ENCODE measurements at regions not wholly inside any gene's neighbourhood (a gene's known extent, or its start where the extent isn't known, plus 50 kb on each side); places are given as distances from the start of the nearest gene placed in this dataset.
A peak's percentile ranks its signal among the peaks of the same experiment; 100 is the strongest.

DNA sequence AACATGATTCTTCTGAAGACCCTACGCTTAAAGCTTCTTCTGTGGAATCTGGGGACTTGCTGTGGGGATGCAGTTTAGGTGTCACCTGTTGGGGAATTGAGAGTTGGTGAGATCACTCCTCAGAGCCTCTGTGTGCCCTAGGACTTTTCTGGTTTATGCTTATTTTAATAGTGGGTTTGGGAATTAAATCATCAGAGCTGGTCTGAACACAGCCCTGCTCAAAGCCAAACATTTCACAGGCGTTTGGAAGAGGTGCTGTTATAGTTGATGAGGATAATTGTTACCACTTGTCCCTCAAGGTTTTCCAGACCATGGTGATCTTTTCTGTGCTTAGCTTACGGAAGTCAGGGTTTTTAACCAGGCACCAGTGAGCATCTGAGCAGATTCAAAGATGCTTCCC, 106.1 kb downstream of the EBLN1 start:
- TF ChIP-seq, protein P1, sequence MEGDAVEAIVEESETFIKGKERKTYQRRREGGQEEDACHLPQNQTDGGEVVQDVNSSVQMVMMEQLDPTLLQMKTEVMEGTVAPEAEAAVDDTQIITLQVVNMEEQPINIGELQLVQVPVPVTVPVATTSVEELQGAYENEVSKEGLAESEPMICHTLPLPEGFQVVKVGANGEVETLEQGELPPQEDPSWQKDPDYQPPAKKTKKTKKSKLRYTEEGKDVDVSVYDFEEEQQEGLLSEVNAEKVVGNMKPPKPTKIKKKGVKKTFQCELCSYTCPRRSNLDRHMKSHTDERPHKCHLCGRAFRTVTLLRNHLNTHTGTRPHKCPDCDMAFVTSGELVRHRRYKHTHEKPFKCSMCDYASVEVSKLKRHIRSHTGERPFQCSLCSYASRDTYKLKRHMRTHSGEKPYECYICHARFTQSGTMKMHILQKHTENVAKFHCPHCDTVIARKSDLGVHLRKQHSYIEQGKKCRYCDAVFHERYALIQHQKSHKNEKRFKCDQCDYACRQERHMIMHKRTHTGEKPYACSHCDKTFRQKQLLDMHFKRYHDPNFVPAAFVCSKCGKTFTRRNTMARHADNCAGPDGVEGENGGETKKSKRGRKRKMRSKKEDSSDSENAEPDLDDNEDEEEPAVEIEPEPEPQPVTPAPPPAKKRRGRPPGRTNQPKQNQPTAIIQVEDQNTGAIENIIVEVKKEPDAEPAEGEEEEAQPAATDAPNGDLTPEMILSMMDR (IDR thresholded peaks at IDR 0.05; ENCODE audit: insufficient read depth, low read depth, low read length) = no peak
- no peaks in the 10 kb centered on the region for H3K27me3 ChIP-seq (ENCODE audit: control insufficient read depth, insufficient read depth, low read length)
- no peak for DNase-seq (ENCODE audit: low read depth)
- ChIA-PET CTCF (no interaction called here), POLR2A (no interaction called here)
- H3K4me3 ChIP-seq (ENCODE audit: low read depth, low read length) = no peak overlapping the region
- H3K36me3 ChIP-seq (ENCODE audit: control insufficient read depth, insufficient read depth, low read length) = no peaks in the 10 kb centered on the region

GRCh38 chr10:22111260-22111659, 106.6 kb downstream of the EBLN1 start:
- Histone ChIP-seq H3K36me3 (ENCODE audit: control insufficient read depth, insufficient read depth, low read length) (no peaks in the 10 kb centered on the region), H3K27me3 (ENCODE audit: control insufficient read depth, insufficient read depth, low read length) (no peaks in the 10 kb centered on the region), H3K4me3 (ENCODE audit: low read depth, low read length) (no peak overlapping the region)
- POLR2A ChIA-PET = no interaction called here
- CTCF ChIA-PET = no interaction called here
- no peak for DNase-seq (ENCODE audit: low read depth)
- TF ChIP-seq, protein P1 (IDR thresholded peaks at IDR 0.05; ENCODE audit: insufficient read depth, low read depth, low read length) = no peak

- ChIA-PET POLR2A (no interaction called here), CTCF (no interaction called here)
- Histone ChIP-seq H3K36me3 (ENCODE audit: control insufficient read depth, insufficient read depth, low read length) (no peaks in the 10 kb centered on the region), H3K27me3 (ENCODE audit: control insufficient read depth, insufficient read depth, low read length) (no peaks in the 10 kb centered on the region), H3K4me3 (ENCODE audit: low read depth, low read length) (no peak overlapping the region)
- no peak for DNase-seq (ENCODE audit: low read depth)
- TF ChIP-seq, protein P1 (IDR thresholded peaks at IDR 0.05; ENCODE audit: insufficient read depth, low read depth, low read length) = no peak
Observed at GRCh38 chr10:22110761-22111160, 107.1 kb downstream of the EBLN1 start.

GRCh38 chr10:22105270-22105669, 101.7 kb upstream of the DNAJC1 start:
- Histone ChIP-seq H3K27me3 (ENCODE audit: control insufficient read depth, insufficient read depth, low read length) (no peaks in the 10 kb centered on the region), H3K36me3 (ENCODE audit: control insufficient read depth, insufficient read depth, low read length) (no peaks in the 10 kb centered on the region), H3K4me3 (ENCODE audit: low read depth, low read length) (no peak overlapping the region)
- ChIA-PET CTCF (interaction anchor here (0.8 kb wide), 1 partner anchor 113 kb away, joined by 3 read pairs; no protein-coding TSS in a partner anchor), POLR2A (no interaction called here)
- TF ChIP-seq, protein P1 (IDR thresholded peaks at IDR 0.05; ENCODE audit: insufficient read depth, low read depth, low read length) = no peak
- DNase-seq (ENCODE audit: low read depth) = no peak

- H3K4me3 ChIP-seq (ENCODE audit: low read depth, low read length) = no peak overlapping the region
- TF ChIP-seq, protein P1 (IDR thresholded peaks at IDR 0.05; ENCODE audit: insufficient read depth, low read depth, low read length) = 0 out of 2 replicates have a peak, but pooled peaks have one; percentile 10
- no peak for DNase-seq (ENCODE audit: low read depth)
- no peaks in the 10 kb centered on the region for H3K36me3 ChIP-seq (ENCODE audit: control insufficient read depth, insufficient read depth, low read length)
- ChIA-PET CTCF (interaction anchor here (0.6 to 1.0 kb wide), 2 partner anchors 12 to 13 kb away, joined by 3 read pairs; no protein-coding TSS in a partner anchor), POLR2A (no interaction called here)
- H3K27me3 ChIP-seq (ENCODE audit: control insufficient read depth, insufficient read depth, low read length) = no peaks in the 10 kb centered on the region
Observed at GRCh38 chr10:22103701-22104470, 100.4 kb upstream of the DNAJC1 start.
